ENCODE measurements at regions not wholly inside any gene's neighbourhood (a gene's known extent, or its start where the extent isn't known, plus 50 kb on each side); places are given as distances from the start of the nearest gene placed in this dataset.

- TF ChIP-seq CTCF (IDR thresholded peaks at IDR 0.05), result no peak
- TF ChIP-seq POLR2AphosphoS5 (IDR thresholded peaks at IDR 0.05), result no peak
- no peak for TF ChIP-seq POLR2A (IDR thresholded peaks at IDR 0.05)
- TF ChIP-seq EP300 (IDR thresholded peaks at IDR 0.05), result no peak
Observed at GRCh38 chr13:30364133-30364532, 56.8 kb upstream of the KATNAL1 start.
